Right lobe of liver (tissue), 4 donors: ENCODE measurements at regions not wholly inside any gene's neighbourhood (a gene's known extent, or its start where the extent isn't known, plus 50 kb on each side); places are given as distances from the start of the nearest gene placed in this dataset.

Experiments
- CTCF ChIP-seq, 4 donors: fragments of 200-600 bp in 3 of 4; fragments of 450-650 bp in 1 of 4; IDR thresholded peaks; one replicate each; pipeline versions ENCODE4 v1.5.1 to v1.8.0; 2016 to 2022; ENCODE audit warnings: antibody characterized with exemption in 4 of 4, mild to moderate bottlenecking in 2 of 4
- POLR2A ChIP-seq: fragments of 450-650 bp; IDR thresholded peaks from one replicate; pipeline ENCODE4 v1.6.1; 2017; ENCODE audit warnings: antibody characterized with exemption, mild to moderate bottlenecking
- donor health status: DM: no; HTN: no; CAD: no.
- donor health status: DM: no; HTN: no; CAD: no.
- donor health status: DM: no; HTN: yes; CAD: no.

DNA sequence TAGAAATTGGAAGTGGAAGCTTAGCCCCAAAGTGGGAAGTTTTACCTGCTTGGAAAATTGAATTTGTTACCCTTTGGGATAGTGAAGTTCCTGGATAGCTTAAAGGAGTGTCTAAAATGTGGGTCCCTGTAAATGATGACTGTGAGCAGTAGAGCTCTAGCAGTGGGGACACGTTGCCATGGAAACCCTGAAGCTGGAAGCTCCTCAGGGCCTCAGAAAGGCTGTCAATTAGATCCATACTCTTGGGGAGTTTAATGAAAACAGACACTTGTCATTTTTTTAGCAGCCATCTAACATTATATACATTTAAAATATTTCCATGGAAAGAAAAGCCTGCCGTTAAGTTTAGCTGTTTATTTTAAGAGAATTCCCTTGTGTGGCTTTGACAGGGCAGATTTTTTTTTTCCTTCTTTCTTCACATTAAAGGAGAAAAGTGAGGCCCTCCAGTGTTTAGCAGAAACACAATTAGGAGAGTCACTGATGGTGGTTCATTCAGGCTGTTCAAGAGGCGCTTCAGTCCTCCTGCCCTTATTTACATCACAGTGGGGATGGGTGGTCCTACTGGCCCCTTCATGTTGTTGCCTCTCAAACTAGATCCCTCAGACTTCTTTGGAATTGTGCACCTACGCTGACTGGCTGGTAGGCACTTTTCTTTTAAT is 518.4 kb downstream of the CCSER2 start:
- TF ChIP-seq CTCF (IDR thresholded peaks at IDR 0.05) (no peak), POLR2A (no peak)
